ENCODE measurements at regions not wholly inside any gene's neighbourhood (a gene's known extent, or its start where the extent isn't known, plus 50 kb on each side); places are given as distances from the start of the nearest gene placed in this dataset.
A peak's percentile ranks its signal among the peaks of the same experiment; 100 is the strongest.

GRCh38 chr11:115644856-115645255 is 140.6 kb upstream of the CADM1 start:
- Histone ChIP-seq H3K36me3 (ENCODE audit: control insufficient read depth, insufficient read depth, low read length) (no peaks in the 10 kb centered on the region), H3K4me1 (ENCODE audit: control insufficient read depth, insufficient read depth, low read length) (peaks cover 26% of the 10 kb centered on the region), H3K9me3 (ENCODE audit: control insufficient read depth, low read length) (no peaks in the 10 kb centered on the region), H3K27me3 (ENCODE audit: control insufficient read depth, insufficient read depth, low read length, poor library complexity, severe bottlenecking) (peaks cover 49% of the 10 kb centered on the region), H3K9ac (ENCODE audit: extremely low read depth, low read length, poor library complexity, severe bottlenecking) (no peak overlapping the region), H3K27ac (ENCODE audit: low read depth, low read length) (no peak overlapping the region), H3K4me3 (ENCODE audit: low read length) (no peak overlapping the region)
- Mint-ChIP-seq H3K4me1 (peaks cover 30% of the 10 kb centered on the region), H3K4me3 (no peak overlapping the region), H3K27ac (no peak overlapping the region), H3K27me3 (ENCODE audit: insufficient read depth) (peaks cover 39% of the 10 kb centered on the region), H3K36me3 (ENCODE audit: low read depth) (no peaks in the 10 kb centered on the region), H3K9me3 (no peaks in the 10 kb centered on the region)
- 88 to 100% methylated on average over 3 to 4 of the region's 4 CpGs for WGBS, 2 experiments (ENCODE audit: insufficient coverage in 1 of 2, insufficient read length in 1 of 2)
- TF ChIP-seq CTCF (conservative IDR thresholded peaks at IDR 0.05), result no peak
- no peak for DNase-seq

- no peaks in the 10 kb centered on the region for H3K9me3 ChIP-seq (ENCODE audit: control insufficient read depth, low read length)
- TF ChIP-seq CTCF (conservative IDR thresholded peaks at IDR 0.05), result no peak
- H3K4me1 ChIP-seq (ENCODE audit: control insufficient read depth, insufficient read depth, low read length), result peaks cover 27% of the 10 kb centered on the region
- no peak overlapping the region for H3K9ac ChIP-seq (ENCODE audit: extremely low read depth, low read length, poor library complexity, severe bottlenecking)
- no peak for DNase-seq
- WGBS, 2 experiments (ENCODE audit: insufficient coverage in 1 of 2, insufficient read length in 1 of 2), result 85 to 94% methylated on average over 6 to 12 of the region's 12 CpGs
- peaks cover 50% of the 10 kb centered on the region for H3K27me3 Mint-ChIP-seq (ENCODE audit: insufficient read depth)
- H3K9me3 Mint-ChIP-seq, result no peaks in the 10 kb centered on the region
- no peaks in the 10 kb centered on the region for H3K36me3 ChIP-seq (ENCODE audit: control insufficient read depth, insufficient read depth, low read length)
- peaks cover 60% of the 10 kb centered on the region for H3K27me3 ChIP-seq (ENCODE audit: control insufficient read depth, insufficient read depth, low read length, poor library complexity, severe bottlenecking)
- H3K27ac ChIP-seq (ENCODE audit: low read depth, low read length), result no peak overlapping the region
- H3K4me3 ChIP-seq (ENCODE audit: low read length), result no peak overlapping the region
- no peak overlapping the region for H3K27ac Mint-ChIP-seq
- peaks cover 33% of the 10 kb centered on the region for H3K4me1 Mint-ChIP-seq
- H3K36me3 Mint-ChIP-seq (ENCODE audit: low read depth), result no peaks in the 10 kb centered on the region
- no peak overlapping the region for H3K4me3 Mint-ChIP-seq
Measured at GRCh38 chr11:115643549-115644270, 139.5 kb upstream of the CADM1 start.

- Mint-ChIP-seq H3K27ac (peak overlapping the region; percentile 9), H3K4me3 (no peak overlapping the region), H3K9me3 (no peaks in the 10 kb centered on the region)
Measured at GRCh38 chr11:115642660-115643059, 138.4 kb upstream of the CADM1 start.

More at GRCh38 chr11:115642660-115643059, 138.4 kb upstream of the CADM1 start:
- DNase-seq, result peak; percentile 72
- Histone ChIP-seq H3K4me3 (ENCODE audit: low read length) (no peak overlapping the region), H3K27me3 (ENCODE audit: control insufficient read depth, insufficient read depth, low read length, poor library complexity, severe bottlenecking) (peaks cover 71% of the 10 kb centered on the region), H3K27ac (ENCODE audit: low read depth, low read length) (no peak overlapping the region), H3K4me1 (ENCODE audit: control insufficient read depth, insufficient read depth, low read length) (peaks cover 33% of the 10 kb centered on the region), H3K9me3 (ENCODE audit: control insufficient read depth, low read length) (no peaks in the 10 kb centered on the region), H3K9ac (ENCODE audit: extremely low read depth, low read length, poor library complexity, severe bottlenecking) (no peak overlapping the region), H3K36me3 (ENCODE audit: control insufficient read depth, insufficient read depth, low read length) (no peaks in the 10 kb centered on the region)
- no peaks in the 10 kb centered on the region for H3K36me3 Mint-ChIP-seq (ENCODE audit: low read depth)
- WGBS, 2 experiments (ENCODE audit: insufficient coverage in 1 of 2, insufficient read length in 1 of 2), result 88 to 90% methylated on average over 3 to 4 of the region's 4 CpGs
- TF ChIP-seq CTCF (conservative IDR thresholded peaks at IDR 0.05), result no peak
- H3K4me1 Mint-ChIP-seq, result peaks cover 42% of the 10 kb centered on the region
- peaks cover 60% of the 10 kb centered on the region for H3K27me3 Mint-ChIP-seq (ENCODE audit: insufficient read depth)

All from endodermal cell (in vitro differentiated cells).